SU-DHL-6 (cell line): ENCODE measurements at regions not wholly inside any gene's neighbourhood (a gene's known extent, or its start where the extent isn't known, plus 50 kb on each side); places are given as distances from the start of the nearest gene placed in this dataset.

Experiments
- CTCF ChIP-seq: fragments of 200-600 bp; sonication (generic); IDR thresholded peaks from one replicate; pipeline ENCODE4 v1.5.1; 2017; ENCODE audit warnings: antibody characterized with exemption, mild to moderate bottlenecking, low read length, moderate library complexity; ENCODE audit not compliant: insufficient read depth, poor library complexity, severe bottlenecking
- EZH2phosphoT487 ChIP-seq: fragments of 200-600 bp; sonication (generic), shearing (Covaris generic); conservative IDR thresholded peaks from 2 replicates; pipeline ENCODE4 v1.6.1; 2018; ENCODE audit warnings: mild to moderate bottlenecking, antibody characterized with exemption, low read length, moderate library complexity, mixed read lengths

- no peak for TF ChIP-seq CTCF
- no peak for TF ChIP-seq EZH2phosphoT487
Measured at GRCh38 chr3:154656486-154656885, 226.5 kb upstream of the GPR149 start.
